Mesothelial cell of epicardium (in vitro differentiated cells): ENCODE measurements at regions not wholly inside any gene's neighbourhood (a gene's known extent, or its start where the extent isn't known, plus 50 kb on each side); places are given as distances from the start of the nearest gene placed in this dataset.

ENCODE experiments used
- DNase-seq, 2 experiments: peaks; one replicate each; pipeline ENCODE4 v3.0.0; 2021; ENCODE audit warnings: low spot score in 2 of 2; ENCODE audit not compliant: unreplicated experiment in 2 of 2
- H3K27ac Mint-ChIP-seq: 2 replicates; pipeline ENCODE4 v1.8.0; 2021; ENCODE audit warnings: mixed read lengths
- H3K27me3 Mint-ChIP-seq: 2 replicates; pipeline ENCODE4 v1.8.0; 2021; ENCODE audit warnings: low read depth, mixed read lengths
- H3K36me3 Mint-ChIP-seq: 2 replicates; pipeline ENCODE4 v1.8.0; 2021; ENCODE audit warnings: mixed read lengths
- H3K4me1 Mint-ChIP-seq: 2 replicates; pipeline ENCODE4 v1.8.0; 2021; ENCODE audit warnings: mixed read lengths
- H3K4me3 Mint-ChIP-seq: 2 replicates; pipeline ENCODE4 v1.8.0; 2021; ENCODE audit warnings: mild to moderate bottlenecking, moderate library complexity, mixed read lengths
- H3K9me3 Mint-ChIP-seq: 2 replicates; pipeline ENCODE4 v1.8.0; 2021; ENCODE audit warnings: mixed read lengths
- TF ChIP-seq, protein P1 (sequence below): fragments of 200-600 bp; sonication (generic); IDR thresholded peaks from one replicate; pipeline ENCODE4 v1.5.0; 2021; ENCODE audit warnings: antibody characterized with exemption; ENCODE audit not compliant: unreplicated experiment

- TF ChIP-seq, protein P1, sequence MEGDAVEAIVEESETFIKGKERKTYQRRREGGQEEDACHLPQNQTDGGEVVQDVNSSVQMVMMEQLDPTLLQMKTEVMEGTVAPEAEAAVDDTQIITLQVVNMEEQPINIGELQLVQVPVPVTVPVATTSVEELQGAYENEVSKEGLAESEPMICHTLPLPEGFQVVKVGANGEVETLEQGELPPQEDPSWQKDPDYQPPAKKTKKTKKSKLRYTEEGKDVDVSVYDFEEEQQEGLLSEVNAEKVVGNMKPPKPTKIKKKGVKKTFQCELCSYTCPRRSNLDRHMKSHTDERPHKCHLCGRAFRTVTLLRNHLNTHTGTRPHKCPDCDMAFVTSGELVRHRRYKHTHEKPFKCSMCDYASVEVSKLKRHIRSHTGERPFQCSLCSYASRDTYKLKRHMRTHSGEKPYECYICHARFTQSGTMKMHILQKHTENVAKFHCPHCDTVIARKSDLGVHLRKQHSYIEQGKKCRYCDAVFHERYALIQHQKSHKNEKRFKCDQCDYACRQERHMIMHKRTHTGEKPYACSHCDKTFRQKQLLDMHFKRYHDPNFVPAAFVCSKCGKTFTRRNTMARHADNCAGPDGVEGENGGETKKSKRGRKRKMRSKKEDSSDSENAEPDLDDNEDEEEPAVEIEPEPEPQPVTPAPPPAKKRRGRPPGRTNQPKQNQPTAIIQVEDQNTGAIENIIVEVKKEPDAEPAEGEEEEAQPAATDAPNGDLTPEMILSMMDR, result no peak
- Mint-ChIP-seq H3K27me3 (no peaks in the 10 kb centered on the region), H3K4me3 (no peak overlapping the region), H3K9me3 (peaks cover 16% of the 10 kb centered on the region), H3K36me3 (no peaks in the 10 kb centered on the region), H3K4me1 (no peaks in the 10 kb centered on the region), H3K27ac (no peak overlapping the region)
- DNase-seq, result no peak
Observed at GRCh38 chr14:28052251-28052650, 714.3 kb upstream of the FOXG1 start.

GRCh38 chr14:28055008-28055407, 711.6 kb upstream of the FOXG1 start:
- peaks cover 16% of the 10 kb centered on the region for H3K9me3 Mint-ChIP-seq
- H3K27ac Mint-ChIP-seq, result no peak overlapping the region
- no peak for DNase-seq
- H3K4me1 Mint-ChIP-seq, result no peaks in the 10 kb centered on the region
- no peak overlapping the region for H3K4me3 Mint-ChIP-seq
- H3K36me3 Mint-ChIP-seq, result no peaks in the 10 kb centered on the region
- TF ChIP-seq, protein P1, result no peak
- no peaks in the 10 kb centered on the region for H3K27me3 Mint-ChIP-seq

- H3K27me3 Mint-ChIP-seq, result no peaks in the 10 kb centered on the region
- no peak overlapping the region for H3K4me3 Mint-ChIP-seq
- H3K36me3 Mint-ChIP-seq, result no peaks in the 10 kb centered on the region
- H3K9me3 Mint-ChIP-seq, result peaks cover 6% of the 10 kb centered on the region
- no peak for DNase-seq
- no peak overlapping the region for H3K27ac Mint-ChIP-seq
- TF ChIP-seq, protein P1, result no peak
- H3K4me1 Mint-ChIP-seq, result peaks cover 10% of the 10 kb centered on the region
Observed at GRCh38 chr14:28057359-28058296, 709.0 kb upstream of the FOXG1 start.

DNA sequence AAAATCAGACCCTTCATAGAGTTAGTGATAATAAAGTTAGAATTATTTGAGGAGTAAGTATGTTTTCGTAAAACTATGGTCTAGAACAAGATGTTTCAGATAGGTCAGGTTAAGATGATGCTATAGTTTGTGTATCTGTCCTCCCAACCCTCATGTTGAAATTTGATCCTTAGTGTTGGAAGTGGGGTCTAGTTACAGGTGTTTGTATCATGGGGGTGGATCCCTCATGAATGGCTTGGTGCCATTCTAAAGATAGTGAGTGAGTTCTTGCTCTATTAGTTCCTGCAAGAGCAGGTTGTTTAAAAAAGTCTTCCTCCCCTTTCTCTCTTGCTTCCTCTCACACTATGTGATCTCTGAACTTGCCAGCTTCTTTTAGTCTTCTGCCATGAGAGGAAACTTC, 707.3 kb upstream of the FOXG1 start:
- TF ChIP-seq, protein P1, result no peak
- Mint-ChIP-seq H3K4me3 (no peak overlapping the region), H3K27ac (no peak overlapping the region), H3K4me1 (peaks cover 10% of the 10 kb centered on the region), H3K36me3 (no peaks in the 10 kb centered on the region), H3K27me3 (no peaks in the 10 kb centered on the region), H3K9me3 (no peaks in the 10 kb centered on the region)
- no peak for DNase-seq

DNA sequence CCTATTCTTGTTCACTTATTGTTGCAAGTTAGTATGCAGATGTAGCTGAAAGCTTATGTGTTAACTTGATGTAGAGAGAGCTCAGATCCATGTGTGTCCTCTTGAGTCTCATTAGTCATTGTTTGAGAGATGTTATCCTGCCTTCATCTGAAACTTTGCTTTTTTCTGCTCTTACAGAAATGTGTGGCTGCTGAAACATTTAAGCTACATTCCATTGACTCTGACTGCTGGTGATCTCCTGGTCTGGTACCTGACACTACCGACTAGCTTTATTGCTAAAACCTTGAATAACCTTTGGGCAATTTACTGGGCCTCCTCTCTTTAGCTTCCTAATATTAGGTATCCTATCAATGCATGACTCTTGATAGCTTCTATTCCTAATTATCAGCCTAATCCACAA, 705.6 kb upstream of the FOXG1 start:
- peak overlapping the region; percentile 59 for H3K27ac Mint-ChIP-seq
- H3K4me3 Mint-ChIP-seq, result no peak overlapping the region
- H3K9me3 Mint-ChIP-seq, result no peaks in the 10 kb centered on the region
- TF ChIP-seq, protein P1, result no peak
- H3K27me3 Mint-ChIP-seq, result no peaks in the 10 kb centered on the region
- H3K36me3 Mint-ChIP-seq, result no peaks in the 10 kb centered on the region
- DNase-seq, result no peak
- peaks cover 10% of the 10 kb centered on the region for H3K4me1 Mint-ChIP-seq
